HL-60 (cell line): ENCODE measurements at regions not wholly inside any gene's neighbourhood (a gene's known extent, or its start where the extent isn't known, plus 50 kb on each side); places are given as distances from the start of the nearest gene placed in this dataset.
A peak's percentile ranks its signal among the peaks of the same experiment; 100 is the strongest.

Source experiments
- DNase-seq, 2 experiments: peaks; one replicate each; pipeline ENCODE4 v3.0.0-alpha.2; 2010 to 2020; ENCODE audit warnings: low read depth in 1 of 2, low spot score in 1 of 2
- H3K27ac ChIP-seq: fragments of 250-450 bp; sonication (Bioruptor Pico); replicated peaks from 2 replicates; pipeline ENCODE4 v1.5.1; 2020; ENCODE audit warnings: mild to moderate bottlenecking, moderate library complexity
- H3K27me3 ChIP-seq: fragments of 250-450 bp; sonication (Bioruptor Pico); 2 replicates; pipeline ENCODE4 v1.5.1; 2021; ENCODE audit warnings: mild to moderate bottlenecking, moderate library complexity; ENCODE audit not compliant: insufficient read depth, poor library complexity, severe bottlenecking
- H3K4me3 ChIP-seq: replicated peaks from 2 replicates; pipeline ENCODE4 v1.5.1; 2011; ENCODE audit warnings: mild to moderate bottlenecking, control low read depth, low read length; ENCODE audit not compliant: insufficient read depth
- GABPA ChIP-seq: IDR thresholded peaks from 2 replicates; pipeline ENCODE4 v1.6.1; 2012; ENCODE audit warnings: low read depth
- POLR2AphosphoS5 ChIP-seq: IDR thresholded peaks from 2 replicates; pipeline ENCODE4 v1.6.1; 2012; ENCODE audit warnings: low read depth
- REST ChIP-seq: IDR thresholded peaks from 2 replicates; pipeline ENCODE4 v1.6.1; 2012; ENCODE audit warnings: low read depth; ENCODE audit not compliant: insufficient replicate concordance
- SPI1 ChIP-seq: IDR thresholded peaks from 2 replicates; pipeline ENCODE4 v1.6.1; 2012; ENCODE audit warnings: low read depth, mild to moderate bottlenecking, borderline replicate concordance
- TF ChIP-seq, protein P1 (sequence below): IDR thresholded peaks from one replicate; pipeline ENCODE4 v1.5.1; 2011; ENCODE audit warnings: low read length, control low read depth, inconsistent platforms; ENCODE audit not compliant: insufficient read depth

DNA sequence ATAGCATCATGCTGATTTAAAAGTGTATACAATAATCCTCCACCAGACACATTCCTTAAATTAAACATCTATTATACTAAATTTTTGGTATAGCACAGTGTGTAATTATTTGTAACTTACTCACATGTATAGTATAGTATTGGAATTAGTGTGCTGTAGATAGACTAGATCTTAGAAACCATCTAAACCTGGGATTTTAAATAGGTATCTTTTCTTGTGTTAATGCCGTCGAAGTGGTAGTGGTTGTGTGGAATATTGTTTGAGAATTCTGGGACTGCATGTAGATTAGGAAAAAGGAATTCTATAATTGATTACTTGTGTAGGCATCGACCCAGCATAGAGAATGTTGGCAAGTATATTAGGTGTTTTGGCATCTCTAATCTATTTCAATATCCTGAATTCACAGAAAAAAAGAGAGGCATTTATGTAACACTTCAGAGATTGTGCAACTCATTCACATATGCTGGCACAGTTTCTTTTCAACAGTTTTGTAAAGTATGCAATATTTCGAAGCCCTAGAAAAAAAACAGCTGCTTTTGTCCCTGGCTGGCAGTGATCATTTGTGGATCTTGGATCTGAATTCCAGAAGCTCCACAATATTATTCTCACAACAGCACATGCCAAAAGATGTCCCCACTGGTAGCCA, 145.5 kb upstream of the AGR3 start:
- Histone ChIP-seq H3K4me3 (no peak overlapping the region), H3K27ac (peak overlapping the region; percentile 10; the same call in 1 of the 2 replicates), H3K27me3 (no peaks in the 10 kb centered on the region)
- DNase-seq = peak in 1 of 2 experiments; percentile 13
- TF ChIP-seq SPI1 (no peak), POLR2AphosphoS5 (no peak), GABPA (no peak), REST (no peak)
- TF ChIP-seq, protein P1, sequence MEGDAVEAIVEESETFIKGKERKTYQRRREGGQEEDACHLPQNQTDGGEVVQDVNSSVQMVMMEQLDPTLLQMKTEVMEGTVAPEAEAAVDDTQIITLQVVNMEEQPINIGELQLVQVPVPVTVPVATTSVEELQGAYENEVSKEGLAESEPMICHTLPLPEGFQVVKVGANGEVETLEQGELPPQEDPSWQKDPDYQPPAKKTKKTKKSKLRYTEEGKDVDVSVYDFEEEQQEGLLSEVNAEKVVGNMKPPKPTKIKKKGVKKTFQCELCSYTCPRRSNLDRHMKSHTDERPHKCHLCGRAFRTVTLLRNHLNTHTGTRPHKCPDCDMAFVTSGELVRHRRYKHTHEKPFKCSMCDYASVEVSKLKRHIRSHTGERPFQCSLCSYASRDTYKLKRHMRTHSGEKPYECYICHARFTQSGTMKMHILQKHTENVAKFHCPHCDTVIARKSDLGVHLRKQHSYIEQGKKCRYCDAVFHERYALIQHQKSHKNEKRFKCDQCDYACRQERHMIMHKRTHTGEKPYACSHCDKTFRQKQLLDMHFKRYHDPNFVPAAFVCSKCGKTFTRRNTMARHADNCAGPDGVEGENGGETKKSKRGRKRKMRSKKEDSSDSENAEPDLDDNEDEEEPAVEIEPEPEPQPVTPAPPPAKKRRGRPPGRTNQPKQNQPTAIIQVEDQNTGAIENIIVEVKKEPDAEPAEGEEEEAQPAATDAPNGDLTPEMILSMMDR = no peak

DNA sequence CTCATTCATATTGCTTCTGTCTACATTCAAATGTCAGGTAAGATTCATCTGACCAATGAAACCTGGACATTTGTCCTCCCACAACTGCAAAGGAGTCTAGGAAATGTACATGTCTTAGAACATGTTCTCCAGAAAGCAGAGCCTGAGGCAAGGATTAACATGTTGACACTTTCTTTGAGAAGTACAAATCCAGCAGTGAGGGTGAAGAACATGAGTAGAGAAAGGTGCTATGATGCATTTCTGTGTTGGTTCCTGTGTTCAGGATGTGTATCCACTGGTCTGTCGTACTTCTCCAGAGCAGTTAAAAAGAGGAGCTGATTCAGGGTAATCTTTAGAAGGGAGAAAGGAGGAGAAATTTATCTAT, 146.0 kb upstream of the AGR3 start:
- Histone ChIP-seq H3K4me3 (no peak overlapping the region), H3K27me3 (no peaks in the 10 kb centered on the region), H3K27ac (peak overlapping the region; percentile 10; the same call in 1 of the 2 replicates)
- TF ChIP-seq, protein P1 = no peak
- TF ChIP-seq REST (no peak), SPI1 (no peak), GABPA (no peak), POLR2AphosphoS5 (no peak)
- DNase-seq = no peak

GRCh38 chr7:17029150-17029549, 147.4 kb upstream of the AGR3 start:
- Histone ChIP-seq H3K27ac (no peak overlapping the region), H3K4me3 (no peak overlapping the region), H3K27me3 (no peaks in the 10 kb centered on the region)
- TF ChIP-seq, protein P1 = no peak
- TF ChIP-seq POLR2AphosphoS5 = no peak
- DNase-seq = no peak

DNA sequence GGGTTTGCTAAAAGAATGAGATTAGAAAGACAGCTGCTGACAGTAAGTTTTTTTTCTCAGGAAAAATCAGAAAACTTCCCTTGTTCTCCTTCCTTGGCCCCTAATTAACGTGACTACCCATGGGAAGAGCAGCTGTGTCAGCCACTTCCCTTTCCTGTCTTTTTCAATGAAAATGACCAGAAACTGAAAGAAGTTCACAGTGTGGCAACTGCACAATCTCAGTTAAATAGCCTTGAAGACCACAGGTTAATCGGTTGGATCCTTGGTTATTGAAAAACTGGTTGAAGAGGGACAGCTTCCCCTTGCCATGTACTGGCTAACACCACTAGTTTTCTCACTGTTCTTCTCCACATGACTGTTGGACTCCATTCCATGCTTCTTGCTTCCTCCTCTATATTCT, 148.8 kb upstream of the AGR3 start:
- no peak overlapping the region for H3K27ac ChIP-seq
- H3K4me3 ChIP-seq = no peak overlapping the region
- no peaks in the 10 kb centered on the region for H3K27me3 ChIP-seq
- TF ChIP-seq, protein P1 = no peak
- peak; percentile 75 for TF ChIP-seq SPI1
- peak; percentile 22 to 49 for DNase-seq
